Endodermal cell (in vitro differentiated cells): ENCODE measurements at regions not wholly inside any gene's neighbourhood (a gene's known extent, or its start where the extent isn't known, plus 50 kb on each side); places are given as distances from the start of the nearest gene placed in this dataset.

Source experiments
- DNase-seq: peaks from one replicate; pipeline ENCODE4 v3.0.0-alpha.2; 2017
- H3K27ac ChIP-seq: 2 replicates; pipeline ENCODE4 v1.5.1; 2013; ENCODE audit warnings: mild to moderate bottlenecking, low read depth, low read length, moderate library complexity
- H3K27me3 ChIP-seq: 2 replicates; pipeline ENCODE4 v1.6.1; 2013; ENCODE audit warnings: mild to moderate bottlenecking, low read length, moderate library complexity; ENCODE audit not compliant: insufficient read depth, control insufficient read depth, poor library complexity, severe bottlenecking
- H3K36me3 ChIP-seq: 2 replicates; pipeline ENCODE4 v1.7.0; 2013; ENCODE audit warnings: mild to moderate bottlenecking, low read length, moderate library complexity; ENCODE audit not compliant: control insufficient read depth, insufficient read depth
- H3K4me1 ChIP-seq: one replicate; pipeline ENCODE4 v1.7.0; 2013; ENCODE audit warnings: low read length; ENCODE audit not compliant: control insufficient read depth, insufficient read depth
- H3K4me3 ChIP-seq: 2 replicates; pipeline ENCODE4 v1.5.1; 2013; ENCODE audit warnings: mild to moderate bottlenecking, low read length, moderate library complexity
- H3K9ac ChIP-seq: 2 replicates; pipeline ENCODE4 v1.6.1; 2013; ENCODE audit warnings: mild to moderate bottlenecking, low read length, moderate library complexity; ENCODE audit not compliant: poor library complexity, severe bottlenecking; ENCODE audit errors: extremely low read depth
- H3K9me3 ChIP-seq: 2 replicates; pipeline ENCODE4 v1.6.1; 2013; ENCODE audit warnings: mild to moderate bottlenecking, low read length, moderate library complexity; ENCODE audit not compliant: control insufficient read depth
- H3K27ac Mint-ChIP-seq: 2 replicates; pipeline ENCODE4 v1.8.0; 2020; ENCODE audit warnings: mixed read lengths
- H3K27me3 Mint-ChIP-seq: 2 replicates; pipeline ENCODE4 v1.8.0; 2021; ENCODE audit warnings: mild to moderate bottlenecking, mixed read lengths; ENCODE audit not compliant: insufficient read depth
- H3K36me3 Mint-ChIP-seq: 2 replicates; pipeline ENCODE4 v1.8.0; 2020; ENCODE audit warnings: low read depth, mixed read lengths
- H3K4me1 Mint-ChIP-seq: 2 replicates; pipeline ENCODE4 v1.8.0; 2020; ENCODE audit warnings: mixed read lengths
- H3K4me3 Mint-ChIP-seq: 2 replicates; pipeline ENCODE4 v1.8.0; 2020; ENCODE audit warnings: mild to moderate bottlenecking, moderate library complexity, mixed read lengths
- H3K9me3 Mint-ChIP-seq: 2 replicates; pipeline ENCODE4 v1.8.0; 2020; ENCODE audit warnings: mild to moderate bottlenecking, mixed read lengths
- WGBS, 2 experiments: methylation state at CpG; one replicate each; pipeline versions ENCODE4 v1.1.5 to v1.1.7; 2013; ENCODE audit warnings: missing lambda C conversion rate in 2 of 2, mixed read lengths in 1 of 2; ENCODE audit not compliant: insufficient coverage in 1 of 2, insufficient read length in 1 of 2; 5-methylcytosine and 5-hydroxymethylcytosine counted together
- TF ChIP-seq, protein P1 (sequence below): fragments of 200-600 bp; sonication (generic); conservative IDR thresholded peaks from 2 replicates; pipeline ENCODE4 v1.5.0; 2021; ENCODE audit warnings: antibody characterized with exemption, mild to moderate bottlenecking

DNA sequence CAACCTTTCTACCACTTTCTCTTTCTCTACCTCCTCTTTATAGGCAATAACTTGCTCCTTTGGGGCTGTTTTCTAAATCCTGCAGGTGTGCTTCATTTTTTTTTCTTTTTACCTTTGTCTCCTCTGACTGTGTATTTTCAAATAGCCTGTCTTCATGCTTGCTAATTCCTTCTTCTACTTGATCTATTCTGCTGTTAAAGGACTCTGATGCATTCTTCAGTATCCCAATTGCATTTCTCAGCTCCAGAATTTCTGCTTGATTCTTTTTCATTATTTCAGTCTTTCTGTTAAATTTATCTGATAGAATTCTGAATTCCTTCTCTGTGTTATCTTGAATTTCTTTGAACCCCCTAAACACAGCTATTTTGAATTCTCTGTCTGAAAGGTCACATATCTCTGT lies 67.7 kb upstream of the IL2 start:
- no peaks in the 10 kb centered on the region for H3K27me3 Mint-ChIP-seq
- no peak overlapping the region for H3K27ac ChIP-seq
- H3K4me1 ChIP-seq = no peaks in the 10 kb centered on the region
- H3K4me3 Mint-ChIP-seq = no peak overlapping the region
- TF ChIP-seq, protein P1, sequence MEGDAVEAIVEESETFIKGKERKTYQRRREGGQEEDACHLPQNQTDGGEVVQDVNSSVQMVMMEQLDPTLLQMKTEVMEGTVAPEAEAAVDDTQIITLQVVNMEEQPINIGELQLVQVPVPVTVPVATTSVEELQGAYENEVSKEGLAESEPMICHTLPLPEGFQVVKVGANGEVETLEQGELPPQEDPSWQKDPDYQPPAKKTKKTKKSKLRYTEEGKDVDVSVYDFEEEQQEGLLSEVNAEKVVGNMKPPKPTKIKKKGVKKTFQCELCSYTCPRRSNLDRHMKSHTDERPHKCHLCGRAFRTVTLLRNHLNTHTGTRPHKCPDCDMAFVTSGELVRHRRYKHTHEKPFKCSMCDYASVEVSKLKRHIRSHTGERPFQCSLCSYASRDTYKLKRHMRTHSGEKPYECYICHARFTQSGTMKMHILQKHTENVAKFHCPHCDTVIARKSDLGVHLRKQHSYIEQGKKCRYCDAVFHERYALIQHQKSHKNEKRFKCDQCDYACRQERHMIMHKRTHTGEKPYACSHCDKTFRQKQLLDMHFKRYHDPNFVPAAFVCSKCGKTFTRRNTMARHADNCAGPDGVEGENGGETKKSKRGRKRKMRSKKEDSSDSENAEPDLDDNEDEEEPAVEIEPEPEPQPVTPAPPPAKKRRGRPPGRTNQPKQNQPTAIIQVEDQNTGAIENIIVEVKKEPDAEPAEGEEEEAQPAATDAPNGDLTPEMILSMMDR = no peak
- no peak overlapping the region for H3K9ac ChIP-seq
- H3K9me3 ChIP-seq = peaks cover 7% of the 10 kb centered on the region
- H3K36me3 ChIP-seq = no peaks in the 10 kb centered on the region
- no peak overlapping the region for H3K27ac Mint-ChIP-seq
- no peaks in the 10 kb centered on the region for H3K27me3 ChIP-seq
- H3K9me3 Mint-ChIP-seq = peaks cover 15% of the 10 kb centered on the region
- no peaks in the 10 kb centered on the region for H3K36me3 Mint-ChIP-seq
- DNase-seq = no peak
- H3K4me3 ChIP-seq = no peak overlapping the region
- H3K4me1 Mint-ChIP-seq = no peaks in the 10 kb centered on the region

DNA sequence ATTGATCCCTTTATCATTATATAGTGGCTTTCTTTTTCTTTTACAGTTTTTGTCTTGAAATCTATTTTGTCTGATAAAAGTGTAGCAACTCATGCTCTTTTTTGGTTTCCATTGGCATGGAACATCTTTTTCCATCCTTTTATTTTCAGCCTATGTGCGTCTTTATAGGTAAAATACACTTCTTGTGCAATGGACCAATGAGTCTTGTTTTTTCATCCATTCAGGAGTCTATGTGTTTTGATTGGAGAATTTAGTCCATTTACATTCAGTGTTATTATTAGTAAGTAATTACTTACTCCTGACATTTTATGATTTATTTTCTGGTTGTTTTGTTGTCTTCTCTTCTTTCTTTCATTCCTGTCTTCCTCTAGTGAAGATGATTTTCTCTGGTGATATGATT lies 66.4 kb upstream of the IL2 start:
- Mint-ChIP-seq H3K4me3 (no peak overlapping the region), H3K9me3 (peaks cover 18% of the 10 kb centered on the region), H3K4me1 (no peaks in the 10 kb centered on the region), H3K27ac (no peak overlapping the region), H3K27me3 (no peaks in the 10 kb centered on the region), H3K36me3 (no peaks in the 10 kb centered on the region)
- DNase-seq = no peak
- Histone ChIP-seq H3K27me3 (no peaks in the 10 kb centered on the region), H3K4me1 (no peaks in the 10 kb centered on the region), H3K4me3 (no peak overlapping the region), H3K36me3 (no peaks in the 10 kb centered on the region), H3K27ac (no peak overlapping the region), H3K9me3 (peaks cover 7% of the 10 kb centered on the region), H3K9ac (no peak overlapping the region)
- TF ChIP-seq, protein P1 = no peak
- 95% methylated on average over 1 of the region's 1 CpG; no CpG with 5 or more reads in 1 of the 2 experiments for WGBS, 2 experiments

DNA sequence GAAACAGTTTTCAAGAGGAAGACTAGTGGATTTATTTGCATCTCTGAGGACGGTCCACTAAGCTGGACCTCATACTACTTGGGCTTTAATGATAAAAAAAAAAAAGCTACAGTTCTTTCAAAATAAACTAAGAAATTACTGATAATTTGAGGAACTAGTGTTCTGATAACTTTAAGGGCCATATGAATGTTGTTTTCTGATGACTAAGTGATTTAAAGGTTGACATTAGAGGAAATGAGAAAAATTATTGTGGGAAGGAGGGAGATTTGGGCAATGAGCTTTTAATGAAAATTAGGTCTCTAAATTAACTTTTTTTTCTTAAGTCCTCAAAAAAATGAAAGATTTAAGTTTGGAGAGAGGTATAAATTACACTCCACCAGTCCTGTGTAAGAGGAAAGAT lies 60.8 kb upstream of the IL2 start:
- 100% methylated on average over 1 of the region's 1 CpG; no CpG with 5 or more reads in 1 of the 2 experiments for WGBS, 2 experiments
- Histone ChIP-seq H3K27ac (no peak overlapping the region), H3K4me1 (no peaks in the 10 kb centered on the region), H3K27me3 (no peaks in the 10 kb centered on the region), H3K4me3 (no peak overlapping the region), H3K36me3 (no peaks in the 10 kb centered on the region), H3K9me3 (no peaks in the 10 kb centered on the region), H3K9ac (no peak overlapping the region)
- no peak overlapping the region for H3K4me3 Mint-ChIP-seq
- TF ChIP-seq, protein P1 = no peak
- H3K4me1 Mint-ChIP-seq = no peaks in the 10 kb centered on the region
- no peak overlapping the region for H3K27ac Mint-ChIP-seq
- DNase-seq = no peak
- no peaks in the 10 kb centered on the region for H3K27me3 Mint-ChIP-seq
- H3K9me3 Mint-ChIP-seq = peaks cover 9% of the 10 kb centered on the region
- no peaks in the 10 kb centered on the region for H3K36me3 Mint-ChIP-seq
